ENCODE measurements at regions not wholly inside any gene's neighbourhood (a gene's known extent, or its start where the extent isn't known, plus 50 kb on each side); places are given as distances from the start of the nearest gene placed in this dataset.
"Not testable (repeated sequence)": the region's sequence is repeated elsewhere in the genome, so short reads cannot be mapped to it uniquely, and the experiment has no call there.

DNA sequence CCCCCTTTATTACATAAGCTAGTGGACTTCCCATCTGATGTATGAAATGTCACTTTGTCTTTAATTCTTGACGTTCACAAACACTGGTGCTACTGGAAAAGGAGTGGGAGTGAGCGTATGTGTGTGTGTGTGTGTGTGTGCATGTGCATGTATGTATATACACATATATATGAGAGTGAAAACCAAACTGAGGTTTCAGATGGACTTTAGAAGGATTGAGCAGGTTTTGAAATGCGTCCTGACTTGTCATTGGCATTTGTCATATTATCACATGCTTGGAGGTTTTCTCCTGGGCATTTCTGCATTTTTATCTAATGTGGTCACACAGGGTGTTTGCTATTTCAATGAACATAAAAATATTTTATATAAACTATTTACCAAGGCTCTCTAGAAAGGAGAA lies 1085.9 kb downstream of the BCL11B start:
- no peak for DNase-seq

- no peak for DNase-seq
Observed at GRCh38 chr14:98187281-98187680, 1084.7 kb downstream of the BCL11B start.

DNA sequence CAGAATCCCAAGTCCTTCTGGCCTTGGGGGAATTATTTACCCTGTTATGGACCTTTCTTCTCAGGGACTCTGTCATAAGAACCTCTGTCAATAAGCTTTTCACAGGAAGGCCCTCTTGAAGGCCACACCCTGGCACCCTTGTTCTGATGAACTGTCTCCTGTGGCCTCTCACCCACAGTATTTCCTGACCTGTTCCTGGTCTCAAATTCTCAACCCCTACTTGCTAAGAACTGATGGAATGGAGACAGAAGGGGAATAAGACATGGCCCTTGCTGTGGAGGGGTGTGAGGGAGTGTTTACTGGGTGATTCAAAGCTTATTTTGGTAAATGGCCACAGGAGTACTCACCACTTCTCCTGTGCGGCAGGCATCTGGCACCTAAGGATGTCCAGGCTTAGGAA lies 1082.9 kb downstream of the BCL11B start:
- no peak for DNase-seq

DNA sequence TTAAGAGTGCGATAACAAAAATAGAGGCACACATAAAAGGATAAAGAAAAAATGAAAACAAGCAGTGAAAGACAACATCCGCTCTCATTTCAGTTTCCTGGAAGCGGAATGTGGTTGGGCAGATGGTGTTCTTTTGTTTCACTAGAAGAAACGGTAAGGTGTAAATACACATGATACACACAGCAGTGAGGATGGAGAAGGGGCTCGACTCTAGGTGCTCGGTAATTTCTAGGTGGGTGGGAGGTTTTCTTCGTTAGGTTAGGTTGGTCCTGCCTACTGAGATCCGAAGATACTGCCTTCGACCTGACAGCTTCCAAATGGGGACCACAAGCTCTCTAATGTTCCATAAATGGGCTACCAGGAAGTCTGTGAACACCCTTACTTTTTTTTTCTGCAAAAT lies 1082.5 kb downstream of the BCL11B start:
- DNase-seq: no peak

GRCh38 chr14:98189944-98190343 lies 1082.1 kb downstream of the BCL11B start:
- DNase-seq: no peak

DNA sequence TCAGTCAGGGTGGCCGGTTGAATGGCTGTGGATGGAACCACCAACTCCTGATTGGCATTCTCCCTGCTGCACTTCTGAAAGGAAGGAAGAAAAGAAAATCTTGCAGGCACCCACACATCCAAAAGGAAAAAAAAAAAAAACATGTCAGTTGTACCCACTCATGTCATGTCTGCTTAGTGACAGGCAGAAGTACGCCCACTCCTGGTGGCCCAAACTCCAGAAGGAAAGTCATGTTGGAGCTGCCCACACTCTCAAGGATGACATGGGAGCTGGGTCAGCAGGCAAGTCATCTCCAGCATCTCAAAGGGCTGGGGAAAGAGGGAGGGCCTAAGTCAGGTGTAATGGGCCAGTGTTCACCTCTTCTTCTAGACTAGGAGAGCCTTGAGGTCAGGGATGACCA lies 1079.1 kb downstream of the BCL11B start:
- no peak for DNase-seq

DNA sequence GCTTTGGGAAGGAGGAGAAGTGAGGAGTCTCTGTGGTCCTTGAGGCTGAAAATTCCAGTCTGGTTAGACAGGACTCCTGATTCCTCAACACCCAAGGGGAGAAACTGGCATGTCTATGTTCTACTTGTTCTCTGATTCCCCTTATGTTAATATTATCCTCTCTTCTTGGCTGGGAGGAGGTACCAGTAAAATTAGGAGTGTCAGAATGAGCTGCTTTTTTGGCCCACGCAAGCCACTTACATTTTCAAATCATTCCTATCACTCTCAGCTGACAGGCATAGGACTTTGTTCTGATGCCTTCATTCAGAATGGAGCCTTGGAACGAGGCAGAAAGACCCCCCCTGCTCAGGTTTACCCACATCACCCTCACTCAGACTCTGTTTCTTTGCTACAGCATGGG lies 1077.2 kb downstream of the BCL11B start:
- DNase-seq: no peak

DNA sequence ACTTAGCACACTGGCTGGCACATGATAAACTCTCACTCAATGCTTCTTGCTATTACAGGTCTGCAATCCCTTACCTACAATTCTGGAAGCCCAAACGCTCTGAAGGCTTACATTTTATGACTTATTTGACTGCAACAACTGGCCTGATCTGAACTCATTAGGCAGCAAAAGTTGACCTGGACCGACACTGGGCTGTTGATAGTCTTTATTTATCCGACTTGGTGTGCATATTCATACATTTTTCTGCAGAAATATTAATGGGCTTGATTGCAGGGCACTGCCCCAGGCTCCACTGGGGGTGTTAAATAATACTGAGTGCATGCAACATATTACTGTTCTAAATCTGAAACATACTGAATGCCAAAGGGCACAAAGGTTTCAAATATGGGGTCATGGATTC lies 1076.7 kb downstream of the BCL11B start:
- no peak for DNase-seq

GRCh38 chr14:98197933-98198332 lies 1074.1 kb downstream of the BCL11B start:
- DNase-seq: no peak

DNA sequence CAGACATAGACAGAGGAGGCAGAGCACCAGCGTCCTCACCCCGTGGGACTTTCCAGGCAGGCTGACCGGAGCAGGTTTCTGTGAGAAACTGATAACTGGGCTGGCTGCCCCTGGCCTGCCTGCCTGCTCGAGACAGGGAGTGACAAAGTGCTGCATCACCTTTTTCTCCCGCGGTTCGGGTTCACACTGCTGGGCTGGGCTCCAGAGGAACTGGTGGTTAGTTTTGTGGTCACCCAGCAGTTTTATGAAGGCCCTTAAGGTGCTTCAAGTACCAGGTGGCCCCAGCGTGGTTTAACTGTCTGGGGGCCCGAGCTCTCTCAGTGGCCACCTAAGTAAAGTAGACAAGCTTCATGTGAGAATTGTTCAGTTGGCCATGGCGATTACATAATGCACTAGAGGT lies 1073.6 kb downstream of the BCL11B start:
- no peak for DNase-seq

GRCh38 chr14:98200601-98201000 lies 1071.4 kb downstream of the BCL11B start:
- no peak for DNase-seq

DNA sequence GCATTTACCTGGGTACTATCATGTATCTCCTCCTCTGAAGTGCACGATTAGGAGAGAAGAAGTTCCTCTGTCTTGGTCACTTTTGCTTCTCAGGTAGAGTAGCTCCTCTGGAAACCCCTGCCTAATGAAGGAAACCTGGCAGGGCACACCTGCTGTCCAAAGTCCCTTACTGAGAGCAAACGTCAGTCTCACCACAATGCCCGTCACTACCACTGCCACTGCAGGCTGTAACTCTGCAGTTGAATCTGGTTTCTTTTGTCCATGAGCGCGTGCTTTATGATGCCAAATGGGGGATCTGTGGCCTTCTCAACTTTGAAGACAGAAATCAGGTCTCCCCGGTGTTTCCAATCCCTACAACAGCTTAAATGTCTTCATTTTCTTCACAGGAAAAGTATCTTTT lies 1068.6 kb downstream of the BCL11B start:
- DNase-seq: no peak

DNA sequence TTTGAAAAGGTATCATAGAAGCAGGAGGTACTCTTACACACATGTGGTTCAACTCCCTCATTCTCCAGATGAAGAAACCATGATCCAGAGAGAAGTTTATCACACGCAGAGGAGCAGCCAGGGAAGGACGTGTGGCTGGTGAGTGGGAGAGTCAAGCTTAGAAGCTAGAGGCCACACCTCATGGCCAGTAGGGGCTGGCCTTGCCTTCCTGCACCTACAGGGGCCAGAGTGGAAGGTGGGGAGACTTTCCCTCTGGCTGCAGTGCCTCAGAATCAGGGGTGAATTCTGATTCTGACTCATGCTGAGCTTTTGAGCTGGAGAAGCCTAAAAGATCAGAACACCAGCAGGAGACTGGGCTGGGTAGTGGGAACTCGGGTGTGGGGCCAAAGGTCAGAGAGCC lies 1067.9 kb downstream of the BCL11B start:
- DNase-seq: no peak

DNA sequence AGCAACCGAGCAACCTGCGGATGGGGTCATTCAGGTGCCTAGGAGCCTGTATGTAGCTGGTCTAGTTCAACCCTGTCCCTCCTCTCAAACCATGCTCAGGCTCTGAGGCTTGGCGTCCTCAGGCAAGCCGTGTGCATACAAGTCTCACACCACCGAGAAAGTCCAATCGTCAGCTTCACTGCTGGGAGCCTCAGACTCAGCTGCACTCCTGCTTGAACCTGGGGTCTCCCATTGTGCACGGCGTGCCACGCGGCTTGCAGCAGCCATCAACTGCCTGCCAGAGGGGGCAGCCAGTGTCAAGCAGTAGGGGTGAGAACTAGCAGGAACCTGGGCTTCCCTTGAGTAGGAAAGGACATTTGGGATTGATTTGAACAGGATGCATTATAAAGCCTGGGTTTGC lies 1064.6 kb downstream of the BCL11B start:
- no peak for DNase-seq

GRCh38 chr14:98208211-98208611 lies 1063.8 kb downstream of the BCL11B start:
- no peak for DNase-seq

DNA sequence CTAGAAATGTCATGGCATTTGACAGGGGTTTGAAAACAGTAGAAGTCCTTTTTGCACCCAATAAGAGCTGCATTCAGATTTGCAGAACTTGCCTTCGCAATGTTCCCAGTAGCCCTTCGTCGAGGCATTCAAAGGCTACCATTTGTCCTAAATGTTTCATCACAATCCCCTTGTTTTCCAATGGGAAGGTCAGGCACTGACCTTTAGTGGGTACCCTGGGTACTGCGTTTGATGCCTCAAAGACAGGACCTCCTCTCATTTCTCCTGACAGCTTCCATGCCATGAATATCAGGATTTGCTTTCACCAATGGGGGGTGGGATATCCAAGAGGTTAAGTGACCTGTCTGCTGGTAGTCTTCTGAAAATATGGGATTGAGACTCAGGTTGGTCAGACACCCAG lies 1063.1 kb downstream of the BCL11B start:
- no peak for DNase-seq

DNA sequence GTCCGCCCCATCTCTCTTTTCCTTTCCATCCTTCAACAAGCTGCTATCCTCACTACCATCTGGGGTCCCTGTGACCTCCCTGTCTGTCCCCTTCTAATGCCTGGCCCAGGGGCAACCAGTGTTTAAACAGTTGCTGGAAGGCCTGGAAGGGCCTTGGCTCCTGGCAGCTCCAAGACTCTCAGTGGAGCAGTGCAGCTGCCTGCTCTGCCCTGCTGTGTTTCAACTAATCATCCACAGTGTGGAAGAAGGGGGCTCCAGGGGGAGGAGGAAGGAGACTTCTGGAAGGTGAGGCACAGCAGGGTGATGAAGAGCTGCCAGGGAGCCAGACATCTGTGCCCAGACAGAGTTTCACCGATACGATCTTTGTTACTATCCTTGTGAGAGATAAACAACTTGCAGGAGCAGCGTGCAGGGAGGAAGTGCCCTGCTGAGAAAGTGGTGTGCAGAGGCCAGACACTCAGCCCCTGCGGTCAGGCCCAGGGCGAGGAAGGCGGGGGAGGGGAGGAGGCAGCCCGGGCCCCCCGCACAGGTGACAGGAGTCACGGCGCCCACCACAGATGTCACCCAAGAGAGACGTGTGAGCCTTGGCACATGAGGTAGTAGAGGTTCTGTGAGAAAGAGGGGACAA lies 1061.8 kb downstream of the BCL11B start:
- no peak for DNase-seq

DNA sequence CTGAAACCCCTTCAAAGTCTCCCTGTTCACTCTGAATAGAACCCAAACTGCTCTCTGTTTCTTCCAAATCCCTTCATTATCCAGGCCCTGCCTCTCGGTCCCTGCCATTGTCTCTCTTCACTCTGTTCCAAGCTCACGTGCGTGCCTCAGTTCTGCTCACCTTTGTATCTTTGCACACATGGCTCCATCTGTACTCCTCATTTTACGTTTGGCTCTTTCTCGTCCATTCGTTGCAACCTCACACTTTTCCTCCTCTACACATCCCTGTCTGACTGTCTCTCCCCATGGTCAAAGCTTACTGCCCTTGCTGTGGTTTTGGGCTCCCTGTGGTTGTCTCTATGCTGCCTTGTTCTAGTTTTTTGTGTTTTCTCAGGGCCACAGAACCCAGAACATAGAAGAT lies 1054.5 kb downstream of the BCL11B start:
- no peak for DNase-seq

GRCh38 chr14:98218218-98218617 lies 1053.8 kb downstream of the BCL11B start:
- no peak for DNase-seq

GRCh38 chr14:98219638-98220037 lies 1052.4 kb downstream of the BCL11B start:
- DNase-seq: no peak

DNA sequence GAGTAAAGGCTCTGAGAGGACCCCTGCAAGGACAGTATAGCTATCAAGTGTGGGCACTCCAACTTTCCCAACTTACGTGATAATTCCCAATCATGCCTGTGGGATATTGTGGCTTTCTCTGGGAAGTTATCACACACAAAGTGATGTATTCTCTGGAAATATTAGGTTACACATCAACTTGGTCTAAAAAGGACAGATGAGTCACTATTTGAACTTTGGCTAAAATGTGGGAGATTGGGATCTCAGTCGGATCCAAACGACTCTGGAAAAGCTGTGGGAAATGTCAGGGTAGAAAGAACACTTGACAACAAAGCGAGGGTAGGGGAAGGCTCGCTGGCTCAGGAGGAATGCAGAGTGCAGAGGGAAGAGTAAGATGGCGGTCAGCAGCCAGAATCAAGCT lies 1048.9 kb downstream of the BCL11B start:
- DNase-seq: no peak

DNA sequence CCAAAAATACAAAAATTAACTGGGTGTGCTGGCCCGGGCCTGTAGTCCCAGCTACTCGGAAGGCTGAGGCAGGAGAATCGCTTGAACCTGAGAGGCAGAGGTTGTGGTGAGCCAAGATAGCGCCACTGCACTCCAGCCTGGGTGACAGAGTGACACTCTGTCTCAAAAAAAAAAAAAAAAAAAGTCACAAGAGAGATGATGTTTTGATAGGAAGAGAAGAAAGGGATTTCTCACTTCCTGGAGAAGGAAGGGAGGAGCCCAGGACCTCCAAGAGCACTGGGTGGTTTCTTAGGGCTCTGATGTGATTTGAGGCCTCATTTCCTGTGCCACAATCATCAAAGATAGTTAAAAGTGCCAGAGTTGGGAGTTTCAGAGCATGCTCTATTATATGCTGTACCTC lies 1048.3 kb downstream of the BCL11B start:
- not testable (repeated sequence) for DNase-seq

DNA sequence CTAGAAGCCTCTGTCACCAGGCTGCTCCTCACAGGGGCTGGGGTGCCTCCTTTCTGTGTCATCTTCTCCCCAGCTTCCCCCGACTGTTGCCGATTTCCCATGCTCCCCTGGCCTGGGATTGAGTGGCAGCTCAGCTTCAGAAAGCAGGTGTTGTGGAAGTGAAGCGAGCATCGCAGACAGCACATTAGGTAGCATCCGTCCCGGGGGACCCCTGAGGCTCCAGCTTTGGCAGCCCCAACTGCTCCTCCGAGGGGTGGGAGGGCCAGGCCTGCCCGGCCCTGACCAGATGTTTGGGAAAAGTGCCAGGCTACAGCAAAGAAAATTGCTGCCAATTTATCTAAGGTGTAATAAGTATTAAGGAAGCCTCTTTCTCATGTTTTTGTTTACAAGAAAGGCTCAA lies 1045.6 kb downstream of the BCL11B start:
- no peak for DNase-seq

GRCh38 chr14:98227000-98227726 lies 1044.8 kb downstream of the BCL11B start:
- DNase-seq: no peak

Data from muscle of arm (tissue), 1 donor.